Pancreas (tissue), 10 donors: ENCODE measurements at regions not wholly inside any gene's neighbourhood (a gene's known extent, or its start where the extent isn't known, plus 50 kb on each side); places are given as distances from the start of the nearest gene placed in this dataset.
A peak's percentile ranks its signal among the peaks of the same experiment; 100 is the strongest.

Experiments used
- ATAC-seq, 4 donors: fragments of 200-7000 bp; cut with Tn5 transposase; one replicate each; pipeline versions ENCODE4 v1.8.0 to v1.9.1; 2020; ENCODE audit warnings: mild to moderate bottlenecking in 4 of 4, moderate library complexity in 4 of 4
- DNase-seq, 6 donors: peaks; one replicate each; pipeline ENCODE4 v3.0.0-alpha.2; 2020
- FAIRE-seq: peaks from 2 replicates; lab custom pipeline; 2012; peaks lifted over from hg19 to GRCh38; lab: Jason Lieb, UNC
- H3K27ac ChIP-seq, 4 donors: fragments of 200-600 bp; sonication (generic); 1 replicate in 3 of 4; 2 replicates in 1 of 4; pipeline versions ENCODE4 v1.5.0 to v1.8.0; 2020
- H3K27me3 ChIP-seq, 4 donors: fragments of 200-600 bp; one replicate each; pipeline ENCODE4 v1.8.0; 2021
- H3K36me3 ChIP-seq, 3 donors: fragments of 200-600 bp; sonication (generic) in 1 of 3; one replicate each; pipeline versions ENCODE4 v1.5.0 to v1.8.0; 2020 to 2021
- H3K4me1 ChIP-seq, 3 donors: fragments of 200-600 bp; one replicate each; pipeline ENCODE4 v1.8.0; 2021
- H3K4me3 ChIP-seq, 4 donors: fragments of 200-600 bp; sonication (generic) in 2 of 4; one replicate each; pipeline versions ENCODE4 v1.5.0 to v1.8.0; 2020 to 2021
- H3K9me3 ChIP-seq, 4 donors: fragments of 200-600 bp; one replicate each; pipeline ENCODE4 v1.8.0; 2021
- CTCF ChIP-seq, 4 donors: fragments of 200-600 bp; sonication (generic) in 3 of 4; IDR thresholded peaks; one replicate each; pipeline versions ENCODE4 v1.5.0 to v1.8.0; 2021; ENCODE audit warnings: antibody characterized with exemption in 4 of 4
- WGBS, 2 donors: extraction: QIAGEN DNeasy Blood & Tissue Kit; methylation state at CpG; one replicate each; pipeline ENCODE4 v1.1.7; 2013; 5-methylcytosine and 5-hydroxymethylcytosine counted together
- intact Hi-C, 3 donors: fragments of 100-400 bp; cut with DNase I; formaldehyde crosslinking; loops; one replicate each; pipeline versions ENCODE4 v1.11.1 to v1.14.2; 2022
- donor health status: healthy with polysubstance abuse.
- donor health status: DM: no; HTN: no; CAD: no; lungs with moderate emphysema.
- donor health status: DM: no; HTN: no; CAD: no.
- donor health status: control.
- donor health status: control.
- donor health status: Bipolar disorder and iron deficiency.
- donor health status: DM: yes; HTN: yes; CAD: no.
- donor health status: DM: no; HTN: no; CAD: no.
- donor health status: DM: no; HTN: no; CAD: no.
- donor health status: DM: yes; HTN: yes; CAD: no.

- FAIRE-seq (no peak), ATAC-seq (no peak), DNase-seq (peak in 1 of 6 donors; percentile 21)
- no peaks in the 10 kb centered on the region for H3K36me3 ChIP-seq
- H3K4me3 ChIP-seq, result no peak overlapping the region
- H3K9me3 ChIP-seq, result no peaks in the 10 kb centered on the region
- H3K27me3 ChIP-seq, result no peaks in the 10 kb centered on the region
- H3K27ac ChIP-seq, result no peak overlapping the region
- intact Hi-C loops, result no loop called here
- TF ChIP-seq CTCF (IDR thresholded peaks at IDR 0.05), result no peak
- WGBS, 2 donors, result 56 to 74% methylated on average over 4 of the region's 4 CpGs
- H3K4me1 ChIP-seq, result peaks cover 10 to 13% (median 11%) of the 10 kb centered on the region in 3 donors
Measured at GRCh38 chr1:17895401-17895800, 140.3 kb downstream of the ACTL8 start.

GRCh38 chr1:17895986-17896385 is 140.9 kb downstream of the ACTL8 start:
- WGBS, 2 donors, result 83 to 87% methylated on average over 7 to 8 of the region's 8 CpGs
- Histone ChIP-seq H3K36me3 (no peaks in the 10 kb centered on the region), H3K4me1 (peaks cover 10 to 13% (median 11%) of the 10 kb centered on the region in 3 donors), H3K27me3 (no peaks in the 10 kb centered on the region), H3K4me3 (no peak overlapping the region), H3K27ac (no peak overlapping the region), H3K9me3 (no peaks in the 10 kb centered on the region)
- no peak for ATAC-seq
- no peak for TF ChIP-seq CTCF (IDR thresholded peaks at IDR 0.05)
- peak in 1 of 6 donors; percentile 26 for DNase-seq
- FAIRE-seq, result no peak
- intact Hi-C loops, result no loop called here

- no peak for TF ChIP-seq CTCF (IDR thresholded peaks at IDR 0.05)
- Histone ChIP-seq H3K4me3 (no peak overlapping the region), H3K4me1 (peaks cover 6 to 14% (median 7%) of the 10 kb centered on the region in 3 donors), H3K9me3 (no peaks in the 10 kb centered on the region), H3K27ac (peak overlapping the region in 2 of 4 donors; percentile 16 to 18), H3K36me3 (no peaks in the 10 kb centered on the region), H3K27me3 (no peaks in the 10 kb centered on the region)
- DNase-seq (peak in 5 of 6 donors; percentile 51 to 75 (median 58)), ATAC-seq (peak; percentile 90 to 95 (median 94)), FAIRE-seq (no peak)
- intact Hi-C loops, result no loop called here
- 25 to 32% methylated on average over 5 of the region's 5 CpGs for WGBS, 2 donors
Measured at GRCh38 chr1:17903386-17903785, 148.3 kb downstream of the ACTL8 start.

- ATAC-seq, result peak; percentile 90 to 93 (median 91)
- Histone ChIP-seq H3K27ac (peak overlapping the region in 2 of 4 donors; percentile 16 to 18), H3K36me3 (no peaks in the 10 kb centered on the region), H3K4me1 (peaks cover 6 to 14% (median 7%) of the 10 kb centered on the region in 3 donors), H3K9me3 (no peaks in the 10 kb centered on the region), H3K4me3 (no peak overlapping the region), H3K27me3 (no peaks in the 10 kb centered on the region)
- WGBS, 2 donors, result 5 to 9% methylated on average over 5 of the region's 5 CpGs
- intact Hi-C loops, result no loop called here
- TF ChIP-seq CTCF (IDR thresholded peaks at IDR 0.05), result no peak
- FAIRE-seq, result no peak
- DNase-seq, result peak; percentile 63 to 80 (median 74)
Measured at GRCh38 chr1:17904290-17904689, 149.2 kb downstream of the ACTL8 start.

DNA sequence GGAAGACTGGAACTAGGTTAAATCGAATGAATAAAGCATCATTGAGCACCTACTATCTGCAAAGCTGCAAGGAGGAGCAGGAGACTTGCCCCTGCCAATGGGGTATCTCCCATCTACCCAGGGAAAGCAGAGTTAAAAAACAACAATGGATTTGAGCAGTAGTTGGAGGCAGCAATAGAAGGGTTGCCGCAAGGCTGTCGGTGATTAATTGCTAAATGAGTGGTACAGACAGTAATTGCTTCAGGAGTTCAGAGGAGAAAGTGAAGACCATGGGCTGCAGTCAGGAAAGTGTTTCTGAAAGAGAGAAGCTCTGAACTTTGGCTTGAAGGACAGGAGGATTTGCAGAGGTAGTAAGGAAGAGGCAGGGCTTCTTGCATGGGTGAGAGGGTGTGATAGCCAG is 152.9 kb downstream of the ACTL8 start:
- Histone ChIP-seq H3K27me3 (peaks cover 0 to 4% (median 2%) of the 10 kb centered on the region in 4 donors), H3K27ac (no peak overlapping the region), H3K4me3 (no peak overlapping the region), H3K4me1 (peaks cover 7 to 16% (median 10%) of the 10 kb centered on the region in 3 donors), H3K9me3 (no peaks in the 10 kb centered on the region), H3K36me3 (no peaks in the 10 kb centered on the region)
- no peak for TF ChIP-seq CTCF (IDR thresholded peaks at IDR 0.05)
- ATAC-seq (no peak), DNase-seq (peak in 1 of 6 donors; percentile 2), FAIRE-seq (no peak)
- intact Hi-C loops, result no loop called here
- WGBS, 2 donors, result 57 to 66% methylated on average over 3 of the region's 3 CpGs
